ENCODE measurements at regions not wholly inside any gene's neighbourhood (a gene's known extent, or its start where the extent isn't known, plus 50 kb on each side); places are given as distances from the start of the nearest gene placed in this dataset.

GRCh38 chr18:73279498-73279897 is 411.7 kb upstream of the NETO1 start:
- Mint-ChIP-seq H3K27ac (no peak overlapping the region), H3K4me3 (ENCODE audit: low read depth) (no peak overlapping the region), H3K9me3 (ENCODE audit: low read depth) (peaks cover 5% of the 10 kb centered on the region), H3K4me1 (ENCODE audit: low read depth) (peaks cover 3% of the 10 kb centered on the region), H3K27me3 (no peaks in the 10 kb centered on the region), H3K36me3 (ENCODE audit: insufficient read depth) (no peaks in the 10 kb centered on the region)
- TF ChIP-seq CTCF (IDR thresholded peaks at IDR 0.05; ENCODE audit: unreplicated experiment), result no peak
- DNase-seq (ENCODE audit: low spot score, unreplicated experiment), result no peak

- peaks cover 6% of the 10 kb centered on the region for H3K9me3 Mint-ChIP-seq (ENCODE audit: low read depth)
- no peak for DNase-seq (ENCODE audit: low spot score, unreplicated experiment)
Measured at GRCh38 chr18:73274812-73275621, 407.2 kb upstream of the NETO1 start.

GRCh38 chr18:73270920-73271634 is 403.3 kb upstream of the NETO1 start:
- Mint-ChIP-seq H3K36me3 (ENCODE audit: insufficient read depth) (no peaks in the 10 kb centered on the region), H3K4me3 (ENCODE audit: low read depth) (no peak overlapping the region), H3K27me3 (no peaks in the 10 kb centered on the region), H3K4me1 (ENCODE audit: low read depth) (peaks cover 10% of the 10 kb centered on the region), H3K9me3 (ENCODE audit: low read depth) (peaks cover 3% of the 10 kb centered on the region), H3K27ac (no peak overlapping the region)
- no peak for DNase-seq (ENCODE audit: low spot score, unreplicated experiment)
- TF ChIP-seq CTCF (IDR thresholded peaks at IDR 0.05; ENCODE audit: unreplicated experiment), result no peak

More at GRCh38 chr18:73274812-73275621, 407.2 kb upstream of the NETO1 start:
- no peak for TF ChIP-seq CTCF (IDR thresholded peaks at IDR 0.05; ENCODE audit: unreplicated experiment)
- no peak overlapping the region for H3K27ac Mint-ChIP-seq
- no peaks in the 10 kb centered on the region for H3K27me3 Mint-ChIP-seq
- no peaks in the 10 kb centered on the region for H3K36me3 Mint-ChIP-seq (ENCODE audit: insufficient read depth)
- no peak overlapping the region for H3K4me3 Mint-ChIP-seq (ENCODE audit: low read depth)
- peaks cover 10% of the 10 kb centered on the region for H3K4me1 Mint-ChIP-seq (ENCODE audit: low read depth)

- H3K27me3 Mint-ChIP-seq, result no peaks in the 10 kb centered on the region
- no peak for TF ChIP-seq CTCF (IDR thresholded peaks at IDR 0.05; ENCODE audit: unreplicated experiment)
- peaks cover 11% of the 10 kb centered on the region for H3K9me3 Mint-ChIP-seq (ENCODE audit: low read depth)
- no peak overlapping the region for H3K27ac Mint-ChIP-seq
- no peak overlapping the region for H3K4me3 Mint-ChIP-seq (ENCODE audit: low read depth)
- no peak for DNase-seq (ENCODE audit: low spot score, unreplicated experiment)
- peaks cover 1% of the 10 kb centered on the region for H3K4me1 Mint-ChIP-seq (ENCODE audit: low read depth)
- peaks cover 2% of the 10 kb centered on the region for H3K36me3 Mint-ChIP-seq (ENCODE audit: insufficient read depth)
Measured at GRCh38 chr18:73264562-73264921, 396.8 kb upstream of the NETO1 start.

- H3K4me1 Mint-ChIP-seq (ENCODE audit: low read depth), result peaks cover 7% of the 10 kb centered on the region
- H3K4me3 Mint-ChIP-seq (ENCODE audit: low read depth), result no peak overlapping the region
- peaks cover 2% of the 10 kb centered on the region for H3K36me3 Mint-ChIP-seq (ENCODE audit: insufficient read depth)
- no peaks in the 10 kb centered on the region for H3K27me3 Mint-ChIP-seq
- H3K27ac Mint-ChIP-seq, result no peak overlapping the region
- TF ChIP-seq CTCF (IDR thresholded peaks at IDR 0.05; ENCODE audit: unreplicated experiment), result no peak
- peaks cover 11% of the 10 kb centered on the region for H3K9me3 Mint-ChIP-seq (ENCODE audit: low read depth)
- no peak for DNase-seq (ENCODE audit: low spot score, unreplicated experiment)
Measured at GRCh38 chr18:73261923-73262322, 394.1 kb upstream of the NETO1 start.

Measured in progenitor cell of endocrine pancreas (in vitro differentiated cells).